Stimulated activated CD8-positive, alpha-beta memory T cell treated with anti-CD3 and anti-CD28 coated beads, Interleukin-4, amount 100 ng/mL, for 24 hours (primary cell): ENCODE measurements at regions not wholly inside any gene's neighbourhood (a gene's known extent, or its start where the extent isn't known, plus 50 kb on each side); places are given as distances from the start of the nearest gene placed in this dataset.

Source experiments
- DNase-seq: peaks from one replicate; pipeline ENCODE4 v3.0.0-alpha.2; 2020; ENCODE audit warnings: low read depth

DNA sequence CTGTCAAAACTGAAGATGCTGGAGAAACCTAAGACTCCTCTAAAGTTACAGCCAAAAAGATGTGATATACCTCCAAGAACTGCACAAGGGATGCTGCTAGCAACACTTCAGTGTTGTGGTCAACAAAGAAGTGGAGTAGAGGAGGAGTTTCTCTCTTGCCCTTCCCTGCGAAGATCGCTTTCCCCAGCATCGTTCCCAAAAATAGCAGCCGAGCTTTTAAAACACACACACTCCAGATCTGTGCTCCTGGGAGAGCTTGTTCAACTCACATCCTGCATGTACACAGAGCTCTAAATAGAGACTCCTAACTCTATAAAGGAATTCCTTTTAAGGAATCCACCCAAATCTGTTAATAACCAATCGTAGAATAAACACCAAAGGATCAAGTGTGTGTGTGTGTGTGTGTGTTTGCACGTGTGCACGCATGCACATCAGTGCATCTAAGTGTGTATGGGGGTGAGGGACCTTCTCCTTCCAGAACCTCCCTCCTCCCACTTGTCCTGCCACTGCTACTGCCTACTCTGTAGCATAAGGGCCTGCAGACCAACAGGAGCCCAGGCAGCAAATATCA, 58.5 kb downstream of the PSMG1 start:
- no peak for DNase-seq

DNA sequence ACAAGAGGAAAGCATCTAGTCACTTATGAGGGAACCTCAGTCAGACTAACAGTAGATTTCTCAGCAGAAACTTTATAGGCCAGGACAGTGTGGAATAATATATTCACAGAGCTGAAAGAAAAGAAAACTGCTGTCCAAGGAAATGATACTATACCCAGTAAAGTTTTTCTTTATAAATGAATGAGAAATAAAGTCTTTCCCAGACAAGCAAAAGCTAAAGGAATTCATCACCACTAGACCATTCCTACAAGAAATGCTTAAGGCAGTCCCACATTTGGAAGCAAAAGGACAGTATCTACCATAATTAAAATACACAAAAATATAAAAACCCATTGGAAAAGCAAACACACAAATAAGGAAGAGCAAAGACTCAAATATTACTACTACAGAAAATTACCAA, 59.9 kb downstream of the PSMG1 start:
- no peak for DNase-seq

DNA sequence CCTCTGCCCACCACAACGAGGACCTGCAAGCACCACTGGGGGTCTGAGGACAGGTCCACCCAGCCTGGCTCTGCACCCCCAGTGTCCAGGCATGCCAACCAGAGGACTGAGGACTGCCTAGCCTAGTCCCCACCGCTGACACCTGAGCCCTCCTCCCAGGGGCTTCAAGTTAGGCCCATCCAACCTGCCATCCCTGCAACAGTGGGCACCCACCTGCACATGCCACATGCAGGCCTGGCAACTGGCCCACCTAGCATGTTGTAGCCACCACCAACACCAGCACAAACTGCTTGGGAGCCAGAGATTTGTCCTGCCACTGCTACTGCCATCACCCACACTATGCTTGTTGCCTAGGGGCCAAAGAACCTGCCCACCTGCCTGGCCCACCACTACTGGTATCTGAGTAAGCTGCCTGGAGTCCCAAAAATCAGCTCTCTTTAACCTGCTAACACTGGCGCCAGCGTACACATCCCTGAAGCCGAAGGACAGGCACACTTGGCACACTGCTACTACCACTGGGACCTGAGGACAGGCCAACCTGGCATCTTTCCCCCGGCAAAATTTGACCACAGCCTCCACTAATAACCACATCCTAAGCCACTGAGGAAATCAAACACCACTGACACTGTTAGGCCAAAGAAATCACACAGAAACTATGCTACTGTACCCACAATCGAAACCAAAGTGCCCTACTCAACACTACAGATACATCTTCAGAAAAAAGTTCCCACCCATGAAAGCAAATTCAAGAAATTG, 61.5 kb downstream of the PSMG1 start:
- no peak for DNase-seq

DNA sequence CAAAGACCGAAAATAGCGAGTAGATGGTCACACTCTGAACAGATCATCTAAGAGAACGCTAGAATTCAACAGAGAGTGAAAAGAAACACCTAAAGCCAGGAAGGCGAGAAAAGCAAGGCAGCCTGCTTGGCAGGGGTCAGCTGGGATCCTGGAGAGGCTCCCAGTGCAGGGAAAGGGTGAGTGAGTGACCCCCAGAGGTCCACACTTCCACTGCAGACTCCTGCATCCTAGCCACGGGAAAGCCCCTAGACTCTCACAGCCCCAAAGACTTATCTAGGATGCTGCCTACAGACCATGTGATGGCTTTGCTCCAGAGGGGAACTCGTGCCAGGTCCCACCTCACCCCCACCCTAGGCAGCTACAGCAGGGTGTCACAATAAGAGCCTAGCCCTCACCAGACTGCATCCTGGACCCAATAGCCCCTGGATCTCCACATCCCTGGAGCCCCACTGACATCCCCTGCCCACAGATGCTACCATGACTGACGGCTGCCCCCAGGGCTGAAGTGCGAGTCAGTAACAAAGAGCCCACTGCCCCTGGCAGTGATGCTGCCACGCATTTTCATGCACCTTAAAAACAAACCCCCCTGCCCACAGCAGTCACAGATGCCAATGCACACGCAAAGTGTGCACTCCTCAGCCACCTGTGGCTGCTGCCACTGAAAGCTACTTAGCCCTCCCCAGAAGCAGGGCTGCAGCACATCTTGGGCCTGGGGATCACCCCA, 62.2 kb downstream of the PSMG1 start:
- no peak for DNase-seq

DNA sequence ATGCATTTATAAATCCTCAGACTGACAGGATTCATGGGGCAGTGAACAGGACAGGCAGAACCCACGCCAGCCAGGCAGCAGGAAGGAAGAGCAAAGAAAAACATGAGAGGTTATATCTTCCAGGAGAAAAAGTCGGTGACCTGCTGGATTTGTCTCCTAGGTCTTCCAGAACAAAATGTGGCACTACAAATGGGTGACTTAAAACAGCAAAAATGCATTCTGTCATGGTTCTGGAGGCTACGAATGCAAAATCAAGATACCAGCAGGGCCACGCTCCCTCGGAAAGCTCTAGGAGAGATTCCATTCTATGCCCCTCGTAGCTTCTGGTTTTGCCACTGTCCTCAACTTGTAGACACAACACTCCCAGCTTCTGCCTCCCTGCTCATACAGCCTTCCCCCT, 63.4 kb downstream of the PSMG1 start:
- no peak for DNase-seq

DNA sequence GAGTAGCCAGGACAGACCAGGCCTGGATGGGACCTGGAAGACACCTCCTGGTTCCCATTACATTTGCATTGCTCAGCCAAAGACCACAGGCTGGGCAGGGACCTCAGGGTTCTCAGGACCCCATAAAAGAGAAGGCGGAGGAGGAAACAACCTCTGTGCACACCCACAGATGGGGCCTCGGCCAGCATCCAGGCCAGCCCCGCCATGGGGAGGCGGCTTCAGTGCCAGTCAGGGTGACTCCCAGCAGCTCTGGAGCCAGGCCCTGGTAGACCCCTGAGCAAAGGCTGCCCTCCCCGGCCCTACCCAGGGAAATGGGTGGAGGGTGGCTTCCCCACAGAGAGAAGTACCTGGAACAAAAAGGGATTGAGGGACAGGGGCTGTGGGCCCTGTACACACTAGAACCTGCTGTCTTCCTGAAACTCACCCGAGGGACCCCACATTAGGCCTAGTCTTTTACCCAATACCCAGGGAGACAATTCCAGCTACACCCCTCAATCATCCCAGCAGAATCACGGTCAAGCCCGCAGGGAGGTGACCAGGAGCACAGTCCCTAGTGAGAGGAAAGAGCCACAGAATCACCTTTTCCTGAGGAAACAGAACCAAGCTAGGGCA, 64.5 kb downstream of the PSMG1 start:
- no peak for DNase-seq

DNA sequence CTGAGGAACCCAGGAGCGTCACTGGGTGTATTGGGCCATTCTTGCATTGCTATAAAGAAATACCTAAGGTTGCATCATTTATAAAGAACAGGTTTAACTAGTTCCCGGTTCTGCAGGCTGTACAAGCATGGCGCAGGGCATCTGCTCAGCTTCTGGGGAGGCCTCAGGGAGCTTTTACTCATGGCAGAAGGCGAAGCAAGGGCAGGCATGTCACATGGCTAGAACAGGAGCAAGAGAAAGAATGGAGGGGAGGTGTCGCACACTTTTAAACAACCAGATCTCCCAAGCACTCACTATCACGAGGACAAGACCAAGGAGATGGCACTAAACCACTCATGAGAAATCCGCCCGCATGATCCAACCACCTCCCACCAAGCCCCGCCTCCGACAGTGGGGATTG, 65.2 kb downstream of the PSMG1 start:
- DNase-seq = no peak

DNA sequence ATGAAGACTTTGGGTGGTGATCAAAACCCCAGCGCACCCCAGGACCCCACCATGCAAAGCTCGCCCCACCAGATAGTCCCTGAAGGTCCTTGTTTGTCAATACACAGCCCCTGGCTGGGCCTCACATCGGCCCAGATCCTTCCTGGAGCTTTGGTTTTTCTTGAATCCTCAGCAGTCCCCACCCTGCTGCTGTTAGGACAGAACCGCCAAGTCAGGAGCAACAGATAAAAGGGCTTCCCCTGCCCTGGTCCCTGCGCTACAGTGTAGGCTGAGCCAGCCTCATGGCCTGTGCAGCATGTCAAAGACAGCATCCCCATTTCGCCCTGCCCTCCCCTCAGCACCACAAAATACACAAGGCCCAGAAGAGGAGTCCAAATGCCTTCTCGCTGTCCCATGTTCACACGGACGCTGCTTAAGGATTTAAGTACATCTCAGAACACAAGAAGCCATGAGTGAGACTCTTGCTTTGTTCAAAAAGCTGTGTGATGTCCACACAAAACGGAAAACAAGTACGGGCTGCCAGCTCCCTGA, 65.7 kb downstream of the PSMG1 start:
- DNase-seq = no peak

DNA sequence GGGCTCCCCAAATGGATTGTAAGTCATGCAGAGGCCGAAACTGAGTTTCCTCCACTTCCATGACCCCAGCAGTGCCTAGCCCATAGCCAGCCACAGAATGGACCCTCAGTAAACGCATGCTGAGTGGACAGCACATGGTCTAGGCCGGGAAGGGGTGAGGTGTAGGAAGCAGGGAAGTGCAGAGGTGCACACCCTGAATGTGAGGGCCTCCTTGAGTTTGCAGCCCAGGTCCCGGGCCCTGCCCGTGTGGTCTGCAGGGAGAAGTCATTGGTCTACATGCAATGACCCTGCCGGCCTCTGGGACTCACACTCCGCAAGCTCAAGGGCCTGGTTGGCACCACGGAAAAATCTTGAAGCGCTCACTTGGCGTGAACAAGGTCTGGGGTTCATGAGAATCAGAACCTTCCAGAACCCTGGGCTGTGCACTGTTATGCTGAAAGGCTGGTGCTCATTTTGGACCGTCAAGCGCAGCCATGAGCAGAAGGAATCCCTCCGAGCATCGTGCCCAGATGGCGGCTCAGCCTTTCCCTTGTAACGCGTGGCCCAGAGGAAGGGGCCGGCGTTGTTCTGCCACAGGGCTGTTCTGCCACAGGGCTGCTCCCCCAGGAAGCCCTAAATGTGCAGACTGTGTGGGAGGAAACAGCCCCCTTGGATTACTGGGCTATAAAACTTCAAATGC, 66.4 kb downstream of the PSMG1 start:
- DNase-seq = no peak

DNA sequence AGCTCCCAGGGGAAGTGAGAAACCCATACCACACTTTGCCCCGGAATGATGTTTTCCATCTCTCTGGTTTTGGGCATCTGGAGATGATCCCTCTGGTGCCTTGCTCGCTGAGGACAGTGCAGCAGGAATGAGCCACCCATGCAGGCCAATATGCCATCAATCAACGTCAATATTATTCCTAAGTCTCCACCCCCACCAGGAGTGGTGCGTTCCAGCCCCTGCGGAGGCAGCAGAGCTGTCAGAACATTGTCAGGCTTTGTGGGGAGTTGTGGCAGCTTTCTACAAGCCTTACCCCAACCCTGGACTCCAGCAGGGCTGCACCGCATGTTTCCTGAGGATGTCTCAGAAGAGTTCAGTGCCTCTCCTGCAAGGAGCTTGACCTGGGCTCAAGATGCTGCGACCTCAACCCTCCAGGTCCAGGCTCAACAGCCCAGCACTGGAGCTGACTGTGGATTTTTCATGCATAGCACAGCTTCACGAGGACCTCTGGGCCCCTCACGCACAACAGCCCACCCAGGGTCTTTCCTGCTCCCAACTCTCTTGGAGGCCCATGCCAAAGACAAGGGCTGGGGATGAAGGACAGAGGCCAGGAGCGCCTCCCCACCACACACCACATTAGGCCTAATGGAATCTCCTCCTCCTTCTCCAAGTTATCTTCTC, 67.5 kb downstream of the PSMG1 start:
- DNase-seq = no peak

DNA sequence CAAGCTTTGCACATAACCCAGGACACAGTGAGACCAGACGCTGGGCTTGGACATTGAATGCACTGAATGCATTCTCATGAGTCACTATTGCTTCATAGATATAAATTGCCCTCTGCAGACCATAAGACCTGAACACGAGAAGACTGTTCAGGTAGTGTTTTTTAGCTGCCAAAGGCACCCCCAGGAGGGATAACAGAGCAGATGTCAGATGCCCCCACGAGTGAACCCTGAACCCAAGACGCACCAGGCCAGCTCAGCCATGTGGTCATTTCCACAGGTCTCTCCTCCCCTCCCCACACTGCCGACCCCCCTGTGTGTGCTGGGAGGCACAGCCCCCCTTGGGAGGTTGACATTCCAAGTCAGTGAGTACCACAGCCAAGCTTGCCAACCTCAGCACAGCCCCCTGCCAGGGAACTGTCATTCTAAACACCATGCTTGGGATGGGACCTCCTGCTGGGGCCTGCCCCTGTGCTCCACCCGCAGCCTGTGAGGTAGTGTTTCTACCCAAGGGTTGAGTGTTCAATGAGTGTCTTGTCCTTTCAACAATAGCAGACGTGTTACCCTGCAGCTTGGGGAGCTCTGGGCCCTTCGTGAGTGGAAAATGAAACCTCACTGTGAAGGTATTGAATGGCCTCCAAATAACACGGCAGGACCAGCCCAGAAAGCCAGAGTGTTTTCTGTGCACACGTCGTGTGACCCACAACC, 68.2 kb downstream of the PSMG1 start:
- no peak for DNase-seq

DNA sequence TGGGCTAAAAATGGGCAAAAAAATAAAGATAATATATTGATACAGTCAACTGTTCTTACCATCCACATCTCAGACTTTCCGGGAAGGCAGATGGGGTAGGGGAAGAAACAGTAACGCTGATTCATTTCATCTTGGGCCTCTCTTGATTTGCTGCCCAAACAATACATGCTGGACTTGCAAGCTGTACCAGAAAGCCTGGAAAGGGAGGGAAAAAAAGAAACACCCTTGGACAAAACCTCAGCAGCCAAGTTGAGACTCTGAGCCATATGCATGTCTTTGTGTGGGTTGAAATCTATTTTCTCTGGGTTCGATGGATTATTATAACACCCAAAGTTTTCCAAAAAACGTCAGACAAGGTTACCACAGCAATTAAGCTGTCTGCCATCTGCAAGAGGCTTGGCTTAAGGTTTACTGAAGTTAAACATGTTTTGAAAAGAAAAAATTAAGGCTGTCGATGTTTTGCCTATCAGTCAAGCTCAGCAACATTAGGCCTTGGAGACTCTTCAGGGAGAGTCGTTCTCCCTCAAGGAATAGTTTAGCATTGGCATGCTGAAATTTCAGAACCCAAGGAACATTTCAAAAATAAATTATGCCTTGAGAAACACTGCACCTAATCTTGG, 71.2 kb downstream of the PSMG1 start:
- no peak for DNase-seq

DNA sequence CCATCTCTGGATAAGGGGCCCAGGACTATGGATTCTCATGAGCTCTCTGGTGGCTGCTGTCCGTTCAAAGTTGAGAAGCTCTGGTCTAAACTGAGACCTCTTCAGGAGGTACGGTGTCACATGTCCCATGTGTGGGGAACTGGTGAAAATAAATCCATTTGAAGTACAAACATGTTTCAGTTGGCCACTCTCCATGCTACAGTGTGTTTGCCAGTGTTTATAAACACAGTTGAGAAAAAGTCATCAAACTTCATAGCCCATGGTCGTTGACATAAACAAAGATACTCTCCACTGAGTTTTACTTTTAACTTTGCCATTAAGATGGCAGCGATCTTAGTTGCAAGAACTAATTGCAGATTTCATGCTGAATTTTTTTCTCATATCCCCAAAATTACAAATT, 72.8 kb downstream of the PSMG1 start:
- DNase-seq = no peak

DNA sequence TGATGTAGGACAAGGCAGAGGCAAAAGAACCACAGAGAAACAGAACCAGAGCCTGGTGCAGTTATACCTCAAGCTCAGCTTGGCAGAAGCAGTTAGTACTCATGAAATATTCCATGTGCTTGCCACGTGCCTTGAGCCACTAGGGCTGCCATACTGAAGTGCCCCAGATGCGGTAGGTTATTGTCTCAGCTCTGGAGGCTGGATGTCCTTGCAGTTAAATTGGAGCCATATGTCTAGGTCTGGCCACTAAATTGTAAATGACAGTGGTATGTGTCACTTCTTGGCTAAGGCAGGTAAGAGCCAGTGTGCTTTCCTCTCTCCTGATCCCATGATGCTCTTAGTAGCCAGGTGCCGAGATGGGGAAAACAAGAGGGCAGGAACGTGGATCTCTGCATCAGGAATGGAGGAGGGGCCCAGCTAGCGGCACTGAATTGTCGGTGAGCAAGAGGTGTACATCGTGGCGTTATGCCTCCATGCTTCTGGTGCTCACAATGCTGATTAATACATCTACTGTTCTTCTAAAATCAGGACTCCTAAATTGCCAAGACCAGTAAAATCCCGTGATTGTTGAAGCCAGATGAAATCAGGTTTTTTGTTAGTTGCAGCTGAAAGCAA, 73.5 kb downstream of the PSMG1 start:
- DNase-seq = no peak

DNA sequence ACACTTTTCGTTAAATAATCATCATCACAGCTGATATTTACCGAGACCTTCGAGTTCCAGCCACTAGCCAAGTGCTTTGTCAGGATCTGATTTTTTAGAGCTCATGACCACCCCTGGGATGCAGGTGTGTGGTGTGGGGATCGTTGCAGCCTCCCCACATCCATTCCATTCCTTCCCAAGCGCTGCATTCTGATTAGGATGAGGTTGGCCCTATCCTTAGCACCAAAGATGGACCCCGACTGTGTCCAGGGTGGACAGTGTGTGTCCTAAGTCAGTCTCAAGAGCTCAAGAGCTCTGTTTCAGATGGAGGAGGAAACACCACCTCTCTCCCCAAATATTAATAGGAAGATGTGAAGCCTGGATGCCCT, 74.1 kb downstream of the PSMG1 start:
- no peak for DNase-seq

DNA sequence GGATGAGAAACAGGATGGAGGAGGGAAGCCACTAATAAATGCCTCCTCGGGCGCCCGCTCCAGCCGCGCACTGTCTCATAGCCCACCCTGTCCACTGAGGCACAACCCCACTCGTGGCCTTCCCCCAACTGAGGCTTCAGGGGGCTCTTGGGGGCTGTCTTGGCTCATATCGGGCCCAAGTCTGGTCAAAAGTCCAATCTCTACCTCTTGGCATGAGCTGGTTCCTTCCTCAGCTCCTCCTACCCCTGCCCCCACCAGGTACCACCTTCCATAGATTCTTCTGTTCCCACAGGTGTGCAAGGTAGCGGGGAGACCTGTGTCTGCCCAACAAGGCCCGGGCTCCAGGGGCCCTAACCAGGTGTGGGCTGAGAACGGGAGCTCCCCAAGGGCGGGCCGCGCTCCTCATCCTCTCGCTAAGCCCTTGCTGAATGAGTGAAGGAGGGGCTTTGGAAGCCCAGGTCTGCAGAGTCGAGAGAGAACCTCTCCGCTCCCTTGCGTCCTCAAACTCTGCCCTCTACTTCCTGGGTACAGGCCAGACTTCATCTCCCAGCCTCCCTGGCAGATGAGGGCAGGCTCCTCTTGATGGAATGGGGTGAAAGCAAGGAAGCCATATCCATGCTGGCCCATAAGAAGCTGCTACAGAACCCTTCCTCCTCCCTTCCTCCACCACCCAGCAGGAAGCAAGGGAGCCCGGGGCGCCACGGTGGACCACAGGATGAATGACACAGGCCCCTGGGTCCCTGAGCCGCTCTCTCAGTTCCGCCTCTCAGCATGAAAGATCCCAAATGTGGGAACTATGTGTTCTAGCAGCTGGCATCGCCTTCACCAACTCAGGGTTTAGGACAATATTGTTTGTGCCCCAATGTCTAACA, 74.7 kb downstream of the PSMG1 start:
- DNase-seq = no peak

DNA sequence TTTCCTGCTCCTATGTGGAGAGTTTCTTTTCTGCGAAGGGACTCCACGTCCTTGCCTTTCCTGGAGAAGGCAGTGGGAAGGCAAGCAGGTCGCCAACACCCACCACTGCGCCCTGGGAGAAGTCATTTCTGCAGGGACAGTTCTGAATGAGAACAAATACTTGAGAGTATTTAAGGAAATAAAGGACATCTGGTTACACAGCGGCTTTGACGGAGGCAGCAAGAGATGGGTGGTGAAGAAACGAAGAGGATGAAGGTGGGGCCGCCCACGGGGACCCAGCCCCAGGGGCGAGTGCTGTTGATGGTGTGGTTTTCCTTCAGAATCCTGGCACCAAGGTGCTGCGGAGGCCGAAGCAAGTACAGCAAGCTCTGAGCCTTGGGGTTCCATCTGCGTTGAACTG, 75.5 kb downstream of the PSMG1 start:
- DNase-seq = no peak

DNA sequence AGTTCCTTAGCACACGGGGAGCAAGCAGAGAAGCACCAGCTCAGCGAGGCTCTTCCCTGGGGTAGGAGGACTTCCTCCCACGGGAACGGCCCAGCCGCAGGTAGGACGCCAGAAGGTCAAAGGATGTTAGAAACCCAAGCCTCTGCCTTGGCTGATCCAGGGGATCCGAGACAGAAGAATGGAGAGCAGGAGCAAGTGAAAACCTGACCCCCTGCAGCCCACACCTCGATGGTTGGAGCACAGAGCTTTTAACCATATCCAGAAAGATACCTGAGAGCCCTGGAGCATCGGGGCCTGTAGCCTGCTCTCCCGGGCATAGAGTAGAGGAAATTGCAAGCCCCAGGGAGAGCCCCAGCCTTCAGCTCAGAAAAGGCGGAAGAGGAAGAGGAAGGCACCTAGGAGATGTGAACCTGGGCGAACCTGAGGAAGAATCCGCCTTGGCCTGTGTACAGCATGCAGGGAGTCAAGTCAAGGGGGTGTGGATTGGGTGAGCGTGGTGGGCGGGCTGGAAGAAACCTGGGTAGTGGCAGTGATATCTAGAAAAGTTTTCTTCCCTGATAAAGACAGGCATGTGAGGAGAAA, 76.3 kb downstream of the PSMG1 start:
- no peak for DNase-seq

DNA sequence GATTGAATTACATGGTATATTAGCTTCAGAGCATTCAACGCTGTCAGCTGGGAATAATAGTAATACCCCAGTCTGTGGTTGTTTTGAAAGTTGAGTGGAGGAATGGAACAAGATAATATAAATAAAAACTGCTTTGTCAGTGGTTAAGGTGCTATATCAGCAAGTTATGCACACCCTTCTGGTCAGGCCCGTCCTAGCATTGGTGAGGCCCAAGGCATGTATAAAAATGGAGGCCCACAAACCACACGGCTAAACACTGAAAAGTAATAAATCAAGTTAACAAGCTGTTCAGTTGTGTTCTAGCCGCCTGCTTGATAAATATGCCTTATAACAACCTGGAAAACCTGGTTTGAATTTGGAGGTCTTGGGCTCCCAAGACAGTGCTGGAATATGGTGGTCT, 77.4 kb downstream of the PSMG1 start:
- DNase-seq = no peak
